ENCODE measurements at regions not wholly inside any gene's neighbourhood (a gene's known extent, or its start where the extent isn't known, plus 50 kb on each side); places are given as distances from the start of the nearest gene placed in this dataset.
"Not testable (repeated sequence)": the region's sequence is repeated elsewhere in the genome, so short reads cannot be mapped to it uniquely, and the experiment has no call there.

DNA sequence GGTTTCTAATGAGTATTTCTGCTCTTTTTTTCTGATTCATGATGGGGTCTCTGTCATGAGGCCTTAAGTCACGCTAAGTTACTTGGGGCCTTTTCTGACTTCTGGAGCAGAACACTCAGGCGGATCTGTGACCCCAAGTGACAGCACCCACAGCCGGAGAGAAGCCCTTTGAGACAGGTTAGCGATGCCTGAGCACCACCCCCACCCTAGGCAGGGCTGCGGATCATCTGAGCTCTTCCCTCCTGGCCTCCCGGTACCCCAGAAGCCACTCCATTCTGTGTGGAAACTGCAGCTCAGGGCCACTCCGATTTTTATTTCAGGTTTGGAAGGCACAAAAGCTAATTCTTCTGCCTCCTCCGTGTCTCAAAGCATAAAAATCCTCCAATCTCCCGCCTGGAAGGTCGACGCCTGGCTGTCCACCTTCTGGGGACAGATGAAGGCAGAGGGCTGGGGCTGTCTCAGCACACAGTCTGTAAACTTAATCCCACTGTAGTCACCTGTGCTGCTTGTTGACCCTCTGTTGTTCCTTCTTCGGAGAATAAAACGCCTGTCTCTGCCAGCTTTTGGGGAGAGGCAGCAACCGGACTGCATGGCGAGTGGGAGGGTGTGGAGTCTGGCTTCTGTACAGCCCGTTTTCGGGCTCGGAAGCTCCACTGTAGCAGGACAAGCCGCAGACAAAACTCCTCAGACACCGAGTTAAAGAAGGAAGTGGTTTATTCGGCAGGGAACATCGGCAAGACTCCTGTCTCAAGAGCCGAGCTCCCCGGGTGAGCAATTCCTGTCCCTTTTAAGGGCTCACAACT lies 88.8 kb downstream of the SPRY4 start:
- peaks cover 10% of the 10 kb centered on the region for H3K4me1 Mint-ChIP-seq
- ATAC-seq: no peak
- no peaks in the 10 kb centered on the region for H3K36me3 Mint-ChIP-seq (ENCODE audit: low read depth)
- no peak for DNase-seq
- no peak overlapping the region for H3K27ac Mint-ChIP-seq
- H3K9me3 ChIP-seq (ENCODE audit: control insufficient read depth, low read length, poor library complexity, severe bottlenecking): no peaks in the 10 kb centered on the region
- no peaks in the 10 kb centered on the region for H3K27me3 Mint-ChIP-seq
- no peak overlapping the region for H3K4me3 Mint-ChIP-seq

DNA sequence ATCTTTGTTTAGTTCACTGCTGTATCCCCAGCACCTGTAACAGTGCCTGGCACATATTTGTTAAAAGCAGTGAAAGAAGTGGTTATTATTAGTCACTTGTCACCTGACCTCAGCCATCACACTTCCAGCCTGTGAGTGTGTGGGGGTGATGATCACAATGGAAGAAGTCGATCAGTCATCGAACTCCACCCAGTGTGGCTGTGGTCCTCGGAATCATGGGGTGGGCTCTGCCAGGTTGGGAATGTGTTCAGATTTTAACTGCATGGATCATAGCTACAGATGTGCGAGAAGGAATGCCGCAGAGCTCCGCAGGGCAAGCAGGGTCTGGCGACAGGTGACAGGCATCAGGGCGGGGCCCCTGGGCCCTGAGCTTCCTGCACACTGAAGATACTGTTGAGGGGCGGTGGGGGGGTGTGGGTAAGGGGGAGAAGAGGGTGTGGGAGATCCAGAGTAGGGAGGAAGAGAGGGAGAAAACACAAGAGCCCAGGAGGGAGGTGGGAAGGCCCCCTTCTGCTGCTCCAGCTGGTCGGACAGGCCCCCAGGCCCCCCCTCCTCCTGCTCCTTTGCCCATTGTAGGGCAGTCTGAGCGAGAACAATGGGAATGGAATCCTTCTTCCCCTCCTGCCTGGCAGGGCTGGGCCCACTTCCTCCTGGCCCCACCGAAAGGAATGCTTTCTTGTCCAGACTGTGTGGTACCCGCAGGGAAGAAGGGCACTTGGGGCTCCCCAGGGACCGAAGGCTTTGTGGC lies 89.6 kb downstream of the SPRY4 start:
- no peak for ATAC-seq
- DNase-seq: no peak
- no peaks in the 10 kb centered on the region for H3K9me3 ChIP-seq (ENCODE audit: control insufficient read depth, low read length, poor library complexity, severe bottlenecking)
- Mint-ChIP-seq H3K27me3 (no peaks in the 10 kb centered on the region), H3K36me3 (ENCODE audit: low read depth) (no peaks in the 10 kb centered on the region), H3K4me3 (no peak overlapping the region), H3K27ac (no peak overlapping the region), H3K4me1 (peaks cover 10% of the 10 kb centered on the region)

DNA sequence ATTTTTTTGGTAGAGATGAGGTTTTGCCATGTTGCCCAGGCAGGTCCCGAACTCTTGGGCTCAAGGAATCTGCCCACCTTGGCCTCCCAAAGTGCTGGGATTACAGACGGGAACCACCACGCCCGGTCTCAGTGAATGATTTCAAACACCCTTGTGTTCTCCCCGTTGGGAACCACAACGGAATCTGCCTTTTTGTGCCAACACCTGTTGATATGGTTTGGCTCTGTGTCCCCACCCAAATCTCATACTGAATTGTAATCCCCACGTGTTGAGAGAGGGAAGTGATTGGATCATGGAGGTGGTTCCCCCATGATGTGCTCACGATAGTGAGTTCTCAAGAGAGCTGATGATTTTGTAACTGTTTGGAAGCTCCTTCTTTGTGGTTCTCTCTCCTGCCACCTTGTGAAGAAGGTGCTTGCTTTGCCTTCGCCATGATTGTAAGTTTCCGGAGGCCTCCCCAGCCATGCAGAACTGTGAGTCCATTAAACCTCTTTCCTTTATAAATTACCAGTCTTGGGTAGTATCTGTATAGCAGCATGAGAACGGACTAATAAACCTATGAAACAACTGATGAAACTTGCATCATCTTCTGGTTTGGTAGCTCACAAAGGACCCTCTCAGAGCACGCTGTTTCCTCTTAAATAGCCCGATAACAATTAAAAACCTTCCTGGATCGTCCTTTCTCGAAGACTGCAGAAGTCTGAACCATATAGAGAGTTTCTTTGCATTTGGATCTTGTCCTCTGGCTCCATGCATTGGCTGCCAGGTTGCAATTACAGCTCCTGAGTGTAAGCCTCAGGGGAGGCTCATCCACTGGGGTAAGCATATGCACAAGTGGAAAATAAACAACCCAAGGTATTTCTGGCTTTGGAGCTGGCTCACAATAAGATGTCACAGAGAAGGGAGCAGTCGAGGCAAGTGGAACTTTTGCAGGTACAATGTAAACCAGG lies 91.5 kb downstream of the SPRY4 start:
- no peaks in the 10 kb centered on the region for H3K9me3 ChIP-seq (ENCODE audit: control insufficient read depth, low read length, poor library complexity, severe bottlenecking)
- Mint-ChIP-seq H3K36me3 (ENCODE audit: low read depth) (no peaks in the 10 kb centered on the region), H3K4me1 (peaks cover 10% of the 10 kb centered on the region), H3K27ac (no peak overlapping the region), H3K4me3 (no peak overlapping the region), H3K27me3 (no peaks in the 10 kb centered on the region)
- no peak for DNase-seq
- ATAC-seq: no peak

DNA sequence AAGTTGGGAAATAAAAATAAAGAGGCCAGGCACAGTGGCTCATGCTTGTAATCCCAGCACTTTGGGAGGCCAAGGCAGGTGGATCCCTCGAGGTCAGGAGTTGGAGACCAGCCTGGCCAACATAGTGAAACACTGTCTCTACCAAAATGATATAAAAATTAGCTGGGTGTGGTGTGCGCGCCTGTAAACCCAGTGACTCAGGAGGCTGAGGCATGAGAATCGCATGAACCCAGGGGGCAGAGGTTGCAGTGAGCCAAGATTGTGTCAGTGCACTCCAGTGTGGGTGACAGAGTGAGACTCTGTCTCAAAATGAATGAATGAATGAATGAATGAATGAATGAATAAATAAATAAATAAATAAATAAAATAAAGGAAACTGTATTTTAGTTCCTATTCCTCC lies 93.9 kb downstream of the SPRY4 start:
- not testable (repeated sequence) for H3K27ac Mint-ChIP-seq; H3K4me3 Mint-ChIP-seq; H3K27me3 Mint-ChIP-seq; DNase-seq; H3K9me3 ChIP-seq (ENCODE audit: control insufficient read depth, low read length, poor library complexity, severe bottlenecking); H3K36me3 Mint-ChIP-seq (ENCODE audit: low read depth); ATAC-seq; H3K4me1 Mint-ChIP-seq

- Mint-ChIP-seq H3K27ac (no peak overlapping the region), H3K27me3 (no peaks in the 10 kb centered on the region), H3K4me3 (no peak overlapping the region), H3K4me1 (peaks cover 19% of the 10 kb centered on the region), H3K36me3 (ENCODE audit: low read depth) (no peaks in the 10 kb centered on the region)
- H3K9me3 ChIP-seq (ENCODE audit: control insufficient read depth, low read length, poor library complexity, severe bottlenecking): no peaks in the 10 kb centered on the region
- ATAC-seq (no peak), DNase-seq (no peak)
Measured at GRCh38 chr5:142225141-142225540, 99.7 kb downstream of the SPRY4 start.

GRCh38 chr5:142222866-142223558 lies 101.8 kb downstream of the SPRY4 start:
- H3K4me3 Mint-ChIP-seq: peak overlapping the region; percentile 56
- DNase-seq: no peak
- H3K36me3 Mint-ChIP-seq (ENCODE audit: low read depth): no peaks in the 10 kb centered on the region
- peaks cover 17% of the 10 kb centered on the region for H3K4me1 Mint-ChIP-seq
- ATAC-seq: no peak
- no peaks in the 10 kb centered on the region for H3K27me3 Mint-ChIP-seq
- no peaks in the 10 kb centered on the region for H3K9me3 ChIP-seq (ENCODE audit: control insufficient read depth, low read length, poor library complexity, severe bottlenecking)
- H3K27ac Mint-ChIP-seq: peak overlapping the region; percentile 88

DNA sequence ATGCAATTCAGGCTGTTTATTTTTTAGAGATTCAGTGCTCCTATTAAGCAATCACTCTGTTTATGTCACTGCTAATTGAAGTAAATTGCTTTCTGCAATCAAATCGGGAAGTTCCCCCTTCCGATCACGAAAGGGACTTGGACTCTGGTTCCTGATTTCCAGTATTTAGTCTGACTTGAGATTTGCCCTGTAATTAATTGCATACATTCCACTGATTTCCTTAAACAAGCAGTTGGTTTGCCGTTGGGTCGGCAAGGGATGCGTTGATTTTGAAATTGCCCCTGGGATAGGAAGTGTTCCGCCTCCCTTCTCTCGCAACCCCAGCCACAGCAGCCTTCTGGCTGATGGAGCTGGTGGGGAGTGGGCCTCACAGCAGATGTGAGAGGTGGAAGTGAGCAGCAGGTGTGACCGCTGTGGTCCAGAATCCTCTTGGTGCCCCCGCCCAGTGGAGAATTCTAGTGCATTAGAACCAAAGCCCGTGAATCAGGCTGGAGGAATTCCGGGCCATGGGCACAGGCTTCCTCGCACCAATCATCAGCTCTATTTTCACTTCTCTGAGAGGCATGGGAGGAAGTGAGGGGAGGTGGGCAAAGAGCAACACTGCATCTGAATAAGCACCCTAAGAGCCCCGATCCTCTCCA lies 102.5 kb downstream of the SPRY4 start:
- Mint-ChIP-seq H3K27ac (peak overlapping the region; percentile 66), H3K4me1 (peaks cover 17% of the 10 kb centered on the region), H3K36me3 (ENCODE audit: low read depth) (no peaks in the 10 kb centered on the region), H3K27me3 (no peaks in the 10 kb centered on the region), H3K4me3 (no peak overlapping the region)
- ATAC-seq (no peak), DNase-seq (no peak)
- no peaks in the 10 kb centered on the region for H3K9me3 ChIP-seq (ENCODE audit: control insufficient read depth, low read length, poor library complexity, severe bottlenecking)

DNA sequence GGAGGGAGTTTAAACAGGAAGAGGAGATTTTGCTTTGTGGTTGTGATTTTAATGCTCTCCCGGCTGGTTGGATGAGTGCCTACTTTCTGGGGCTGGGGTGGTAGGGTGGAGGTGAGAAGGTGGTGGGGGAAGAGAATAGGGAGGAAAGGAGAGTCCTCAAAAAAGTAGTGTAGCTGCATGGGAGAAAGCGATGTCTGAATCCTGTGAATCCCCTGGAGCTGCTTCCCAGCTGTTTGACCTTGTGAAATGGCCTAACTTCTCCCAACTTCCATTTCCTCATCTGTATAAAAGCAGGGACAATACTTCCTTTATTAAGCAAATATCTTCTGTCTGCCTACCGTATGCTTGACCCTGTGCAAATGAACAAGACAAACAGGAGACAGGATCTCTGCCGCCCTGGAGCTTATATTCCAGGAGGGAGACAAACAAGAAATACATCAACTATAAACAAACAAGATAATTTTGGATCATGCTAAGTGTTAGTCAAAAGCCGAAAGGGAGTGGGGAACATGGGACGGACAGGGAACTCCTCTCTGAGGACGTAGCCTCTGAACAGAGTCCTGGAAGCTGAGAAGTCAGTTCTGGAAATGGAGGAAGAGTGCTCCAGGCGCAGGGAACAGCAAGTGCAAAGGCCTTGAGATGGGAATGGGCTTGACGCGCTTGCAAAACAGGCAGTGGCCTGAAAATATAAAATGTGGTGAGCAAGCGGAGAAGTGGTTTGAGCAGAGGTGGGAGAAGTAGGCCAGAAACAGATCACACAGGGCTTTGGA lies 103.5 kb downstream of the SPRY4 start:
- Mint-ChIP-seq H3K27me3 (peaks cover 2% of the 10 kb centered on the region), H3K4me1 (peaks cover 17% of the 10 kb centered on the region), H3K4me3 (peak overlapping the region; percentile 21), H3K36me3 (ENCODE audit: low read depth) (no peaks in the 10 kb centered on the region), H3K27ac (peak overlapping the region; percentile 66)
- H3K9me3 ChIP-seq (ENCODE audit: control insufficient read depth, low read length, poor library complexity, severe bottlenecking): no peaks in the 10 kb centered on the region
- ATAC-seq: no peak
- DNase-seq: no peak

DNA sequence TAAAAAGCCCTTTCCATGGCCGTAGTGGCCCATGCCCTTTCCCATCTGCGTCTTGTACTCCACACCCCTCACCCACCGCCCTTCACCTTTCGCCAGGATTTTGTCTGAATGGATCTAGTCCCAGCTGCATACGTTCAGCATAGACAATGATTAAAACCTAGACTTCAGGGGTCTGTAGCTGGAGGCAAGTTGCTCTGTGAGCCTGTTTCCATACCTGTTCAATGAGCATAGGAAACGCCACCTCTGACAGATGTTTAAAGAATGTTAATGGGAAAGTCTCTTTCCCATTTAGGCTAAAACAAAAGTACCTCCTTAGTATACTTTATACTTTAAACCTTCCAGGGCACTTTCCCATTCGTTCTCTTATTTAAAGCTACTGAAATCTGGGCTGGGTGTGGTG lies 105.7 kb downstream of the SPRY4 start:
- no peaks in the 10 kb centered on the region for H3K36me3 Mint-ChIP-seq (ENCODE audit: low read depth)
- no peak for ATAC-seq

DNA sequence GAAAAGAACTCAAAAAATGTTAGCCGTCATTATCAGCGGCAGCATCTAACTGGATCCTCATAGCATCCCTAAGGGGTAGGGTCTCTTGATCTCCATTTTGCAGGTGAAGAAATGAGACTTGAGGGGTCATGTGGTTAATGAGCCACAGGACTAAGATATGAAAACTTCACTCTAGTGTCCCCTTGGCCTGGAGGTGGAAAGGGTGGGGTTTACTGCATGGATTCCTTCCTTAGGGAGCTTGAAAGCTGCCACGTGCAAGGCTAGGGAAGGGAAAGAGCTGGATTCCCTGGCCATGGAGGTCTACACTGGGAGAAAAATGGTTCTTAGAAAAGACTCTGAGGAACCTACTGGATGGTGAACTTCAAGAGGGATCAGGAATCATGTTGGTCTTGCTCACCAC lies 107.9 kb downstream of the SPRY4 start:
- ATAC-seq: no peak
- Mint-ChIP-seq H3K36me3 (ENCODE audit: low read depth) (no peaks in the 10 kb centered on the region), H3K4me3 (no peak overlapping the region), H3K27me3 (peaks cover 6% of the 10 kb centered on the region), H3K27ac (no peak overlapping the region), H3K4me1 (peaks cover 10% of the 10 kb centered on the region)
- DNase-seq: no peak
- H3K9me3 ChIP-seq (ENCODE audit: control insufficient read depth, low read length, poor library complexity, severe bottlenecking): no peaks in the 10 kb centered on the region

More for the DNA sequence above, 105.7 kb downstream of the SPRY4 start:
- Mint-ChIP-seq H3K4me1 (peaks cover 17% of the 10 kb centered on the region), H3K27ac (no peak overlapping the region), H3K27me3 (peaks cover 6% of the 10 kb centered on the region), H3K4me3 (no peak overlapping the region)
- DNase-seq: no peak
- H3K9me3 ChIP-seq (ENCODE audit: control insufficient read depth, low read length, poor library complexity, severe bottlenecking): no peaks in the 10 kb centered on the region

DNA sequence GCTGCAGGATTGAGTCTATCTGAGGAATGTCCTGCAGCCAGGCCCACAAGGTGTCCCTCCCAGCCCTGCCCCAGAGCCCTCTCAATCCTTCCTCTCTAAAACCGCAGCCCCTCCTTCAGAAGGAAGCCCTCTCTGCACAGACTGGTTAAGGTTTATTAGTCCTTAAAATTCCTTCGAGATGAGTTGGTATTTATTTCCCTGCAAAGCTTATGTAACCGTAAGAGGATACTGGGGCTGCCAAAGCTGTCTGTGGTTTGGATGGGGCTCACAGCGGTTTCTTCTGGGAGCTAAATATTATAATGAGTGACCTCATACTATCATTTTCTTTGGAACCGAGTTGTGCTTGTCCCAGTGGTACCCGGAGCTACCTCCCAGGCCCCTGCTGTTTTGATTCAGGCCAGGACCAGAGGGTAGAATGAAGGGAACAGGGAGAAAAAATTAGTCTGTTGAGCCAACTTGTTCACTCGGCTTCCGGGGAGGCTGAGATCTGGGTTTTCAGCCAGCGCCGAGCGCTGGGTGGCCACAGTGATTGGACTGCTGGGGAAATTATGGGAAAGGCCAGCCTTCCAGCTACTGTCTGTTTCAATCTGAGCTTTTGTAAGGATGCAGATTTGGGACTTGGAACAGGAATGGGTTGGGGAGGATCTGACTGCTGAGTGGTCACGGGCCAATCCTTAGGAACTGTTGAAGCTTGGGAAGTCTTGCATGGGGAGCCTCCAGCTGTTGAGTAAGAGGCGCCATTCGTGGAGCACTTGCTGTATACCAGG lies 107.5 kb downstream of the NDFIP1 start:
- no peak for DNase-seq
- no peaks in the 10 kb centered on the region for H3K9me3 ChIP-seq (ENCODE audit: control insufficient read depth, low read length, poor library complexity, severe bottlenecking)
- no peak overlapping the region for H3K4me3 Mint-ChIP-seq
- ATAC-seq: no peak
- peaks cover 4% of the 10 kb centered on the region for H3K4me1 Mint-ChIP-seq
- no peaks in the 10 kb centered on the region for H3K36me3 Mint-ChIP-seq (ENCODE audit: low read depth)
- no peak overlapping the region for H3K27ac Mint-ChIP-seq
- H3K27me3 Mint-ChIP-seq: peaks cover 6% of the 10 kb centered on the region

All from T-helper 17 cell (primary cell).